ENCODE measurements at regions not wholly inside any gene's neighbourhood (a gene's known extent, or its start where the extent isn't known, plus 50 kb on each side); places are given as distances from the start of the nearest gene placed in this dataset.

- TF ChIP-seq CTCF (IDR thresholded peaks at IDR 0.05; ENCODE audit: borderline replicate concordance, extremely low read depth, low read length, poor library complexity, severe bottlenecking) (no peak), EZH2 (IDR thresholded peaks at IDR 0.05; ENCODE audit: borderline replicate concordance, low read depth, low read length, severe bottlenecking) (no peak)
These were observed 100.4 kb upstream of the ZNF492 start for GRCh38 chr19:22533761-22534160.
